GM12878 (cell line): ENCODE measurements at regions not wholly inside any gene's neighbourhood (a gene's known extent, or its start where the extent isn't known, plus 50 kb on each side); places are given as distances from the start of the nearest gene placed in this dataset.

Experiments used
- ATAC-seq: fragments of 200-7000 bp; cut with Tn5 transposase; 3 replicates; pipeline ENCODE4 v1.9.1; 2020; ENCODE audit warnings: mild to moderate bottlenecking, moderate library complexity
- BruUV-seq: library from RNA; stranded (reverse); fragments of 400-500 nt; replicated peaks from 2 replicates; lab custom pipeline; 2021; lab: Mats Ljungman, UMichigan
- CTCF ChIA-PET: fragments of 300-600 bp; sonication (Branson Sonifier 250); formaldehyde crosslinking; extraction: SDS; loops from one replicate; lab custom pipeline; 2021; ENCODE audit warnings: inconsistent platforms; lab: Yijun Ruan, JAX
- POLR2A ChIA-PET: fragments of 350-600 bp; formaldehyde crosslinking; extraction: SDS; loops from one replicate; lab custom pipeline; 2021; ENCODE audit warnings: inconsistent platforms; lab: Charles Lee
- RAD21 ChIA-PET: fragments of 300-600 bp; sonication (Branson Sonifier 250); formaldehyde crosslinking; loops from one replicate; lab custom pipeline; 2023; ENCODE audit warnings: antibody characterized with exemption; ENCODE audit not compliant: unreplicated experiment; lab: Charles Lee
- SMC1A ChIA-PET: fragments of 300-600 bp; sonication (Branson Sonifier 250); formaldehyde crosslinking; loops from one replicate; lab custom pipeline; 2023; ENCODE audit not compliant: unreplicated experiment, uncharacterized antibody; lab: Charles Lee
- DNase-seq: peaks from one replicate; pipeline ENCODE4 v3.0.0-alpha.2; 2011; ENCODE audit warnings: low read depth, low spot score
- FAIRE-seq: peaks from 3 replicates; lab custom pipeline; 2011; peaks lifted over from hg19 to GRCh38; lab: Jason Lieb, UNC
- H2AFZ ChIP-seq: 2 replicates; pipeline ENCODE4 v1.6.0; 2011; ENCODE audit warnings: low read depth, low read length, control low read depth; ENCODE audit not compliant: control insufficient read depth
- H3K27ac ChIP-seq: 2 replicates; pipeline ENCODE4 v1.5.1; 2011; ENCODE audit warnings: control low read depth; ENCODE audit not compliant: control insufficient read depth, insufficient read depth
- H3K27me3 ChIP-seq, 2 experiments: replicated peaks in 1 of 2; 2 replicates each; pipeline versions ENCODE4 v1.6.0 to v1.6.1; 2011; ENCODE audit warnings: low read length in 1 of 2; ENCODE audit not compliant: control insufficient read depth in 2 of 2, insufficient read depth in 2 of 2
- H3K36me3 ChIP-seq, 2 experiments: 2 replicates each; pipeline ENCODE4 v1.5.1; 2011; ENCODE audit warnings: low read length in 1 of 2; ENCODE audit not compliant: control insufficient read depth in 2 of 2, insufficient read depth in 2 of 2
- H3K4me1 ChIP-seq: 2 replicates; pipeline ENCODE4 v1.6.1; 2011; ENCODE audit warnings: mild to moderate bottlenecking, low read length, moderate library complexity, mixed read lengths; ENCODE audit not compliant: control insufficient read depth, insufficient read depth
- H3K4me2 ChIP-seq: 2 replicates; pipeline ENCODE4 v1.6.0; 2011; ENCODE audit warnings: control low read depth; ENCODE audit not compliant: control insufficient read depth, insufficient read depth
- H3K4me3 ChIP-seq: fragments of 200-600 bp; sonication (generic); 2 replicates; pipeline ENCODE4 v1.5.1; 2016
- H3K79me2 ChIP-seq: 2 replicates; pipeline ENCODE4 v1.6.0; 2011; ENCODE audit warnings: low read length; ENCODE audit not compliant: control insufficient read depth, insufficient read depth
- H3K9ac ChIP-seq: 2 replicates; pipeline ENCODE4 v1.8.0; 2011; ENCODE audit warnings: low read length, control low read depth, mixed read lengths; ENCODE audit not compliant: control insufficient read depth, insufficient read depth
- H3K9me3 ChIP-seq: replicated peaks from 3 replicates; pipeline ENCODE4 v1.5.1; 2011; ENCODE audit warnings: mild to moderate bottlenecking, low read length; ENCODE audit not compliant: control insufficient read depth, insufficient read depth
- H4K20me1 ChIP-seq: 2 replicates; pipeline ENCODE4 v1.6.0; 2011; ENCODE audit not compliant: control insufficient read depth, insufficient read depth
- BMI1 ChIP-seq: fragments of 450-650 bp; IDR thresholded peaks from 2 replicates; pipeline ENCODE4 v1.6.1; 2016; ENCODE audit warnings: mild to moderate bottlenecking, moderate library complexity, borderline replicate concordance
- CEBPB ChIP-seq, 2 experiments: fragments of 150-350 bp in 1 of 2; IDR thresholded peaks; 2 replicates each; pipeline ENCODE4 v1.6.1; 2012 to 2014; ENCODE audit warnings: low read depth in 2 of 2, low read length in 2 of 2, borderline replicate concordance in 1 of 2, inconsistent platforms in 1 of 2
- ETV6 ChIP-seq, 2 experiments: fragments of 450-650 bp in 1 of 2; IDR thresholded peaks in 1 of 2; conservative IDR thresholded peaks in 1 of 2; 2 replicates each; pipeline ENCODE4 v1.6.1; 2014; ENCODE audit warnings: antibody characterized with exemption in 1 of 2, borderline replicate concordance in 1 of 2, low read depth in 1 of 2, mild to moderate bottlenecking in 1 of 2, moderate library complexity in 1 of 2
- EZH2 ChIP-seq: IDR thresholded peaks from 2 replicates; pipeline ENCODE4 v1.6.1; 2012; ENCODE audit warnings: low read depth, mild to moderate bottlenecking, control low read depth, inconsistent platforms, low read length, borderline replicate concordance; ENCODE audit not compliant: control insufficient read depth
- FOXK2 ChIP-seq: fragments of 450-650 bp; IDR thresholded peaks from 2 replicates; pipeline ENCODE4 v1.6.1; 2017; ENCODE audit warnings: mild to moderate bottlenecking, moderate library complexity
- HCFC1 ChIP-seq: fragments of 150-350 bp; IDR thresholded peaks from 2 replicates; pipeline ENCODE4 v1.6.1; 2014; ENCODE audit warnings: low read length
- KAT2A ChIP-seq: conservative IDR thresholded peaks from 2 replicates; pipeline ENCODE4 v1.6.1; 2011; ENCODE audit warnings: low read depth, low read length; ENCODE audit not compliant: control insufficient read depth
- MTA2 ChIP-seq: fragments of 450-650 bp; IDR thresholded peaks from 2 replicates; pipeline ENCODE4 v1.6.1; 2016; ENCODE audit warnings: low read depth, mild to moderate bottlenecking, moderate library complexity
- MYB ChIP-seq: fragments of 150-350 bp; IDR thresholded peaks from 2 replicates; pipeline ENCODE4 v1.6.1; 2014; ENCODE audit warnings: mild to moderate bottlenecking, low read depth, low read length, borderline replicate concordance
- NFYA ChIP-seq: IDR thresholded peaks from 2 replicates; pipeline ENCODE4 v1.6.1; 2011; ENCODE audit warnings: low read depth, mild to moderate bottlenecking, low read length, improper control_type of control experiment, borderline replicate concordance
- NFYB ChIP-seq: IDR thresholded peaks from 2 replicates; pipeline ENCODE4 v1.6.1; 2011; ENCODE audit warnings: low read depth, mild to moderate bottlenecking, low read length, improper control_type of control experiment, moderate library complexity; ENCODE audit not compliant: insufficient read depth
- SMARCA5 ChIP-seq: fragments of 450-650 bp; IDR thresholded peaks from 2 replicates; pipeline ENCODE4 v1.6.1; 2017; ENCODE audit warnings: mild to moderate bottlenecking
- SUZ12 ChIP-seq: fragments of 200-600 bp; sonication (generic); IDR thresholded peaks from one replicate; pipeline ENCODE4 v1.6.1; 2018; ENCODE audit warnings: antibody characterized with exemption, mild to moderate bottlenecking; ENCODE audit not compliant: unreplicated experiment
- TBL1XR1 ChIP-seq: IDR thresholded peaks from 2 replicates; pipeline ENCODE4 v1.6.1; 2012; ENCODE audit warnings: low read depth, low read length, improper control_type of control experiment
- YY1 ChIP-seq: IDR thresholded peaks from 2 replicates; pipeline ENCODE4 v1.6.1; 2011; ENCODE audit warnings: low read depth, mild to moderate bottlenecking, low read length
- WGBS: methylation state at CpG from one replicate; pipeline ENCODE4 v1.1.6; 2016; ENCODE audit warnings: low lambda C conversion rate; ENCODE audit not compliant: insufficient replicate concordance, insufficient coverage; ENCODE audit errors: missing lambda C conversion rate; 5-methylcytosine and 5-hydroxymethylcytosine counted together
- in situ Hi-C: fragments of 300-500 bp; cut with MboI; formaldehyde crosslinking; loops from 9 replicates; pipeline ENCODE4 v1.14.3; 2018; ENCODE audit warnings: mixed read lengths
- intact Hi-C: fragments of 100-400 bp; cut with micrococcal nuclease; formaldehyde crosslinking; loops from one replicate; pipeline ENCODE4 v1.14.2; 2022; ENCODE audit not compliant: unreplicated experiment
- TF ChIP-seq, protein P1 (sequence below): IDR thresholded peaks from 2 replicates; pipeline ENCODE4 v1.6.1; 2011; ENCODE audit warnings: low read depth, mild to moderate bottlenecking, low read length, moderate library complexity, borderline replicate concordance; ENCODE audit errors: extremely low read depth
- TF ChIP-seq, protein P2 (sequence below): IDR thresholded peaks from 2 replicates; pipeline ENCODE4 v1.6.1; 2012; ENCODE audit warnings: low read depth, low read length, improper control_type of control experiment
- TF ChIP-seq, protein P3 (sequence below): fragments of 450-650 bp; IDR thresholded peaks from 2 replicates; pipeline ENCODE4 v1.6.1; 2017; ENCODE audit warnings: antibody characterized with exemption, mild to moderate bottlenecking, moderate library complexity

DNA sequence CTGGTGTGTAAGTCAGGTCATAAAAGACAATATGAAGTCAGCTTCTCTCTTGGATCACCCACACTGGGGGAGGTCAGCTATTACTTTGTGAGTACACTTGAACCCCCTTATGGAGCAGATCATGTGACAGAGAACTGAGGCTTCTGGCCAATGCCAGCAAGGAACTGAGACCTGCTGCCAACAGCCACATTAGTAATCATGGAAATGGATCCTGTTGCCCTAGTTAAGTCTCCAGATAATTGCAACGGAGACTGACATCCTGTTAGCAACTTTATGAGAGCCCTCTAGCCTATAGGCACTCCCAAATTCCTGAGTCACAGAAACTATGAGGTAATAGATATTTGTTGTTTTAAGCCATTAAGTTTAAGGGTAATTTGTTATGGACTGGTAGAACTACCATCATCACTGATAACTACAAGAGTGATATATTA, 110.4 kb upstream of the GMNC start (continued):
- TF ChIP-seq CEBPB (IDR thresholded peaks at IDR 0.05; ENCODE audit: borderline replicate concordance in 1 of 2, low read depth in 2 of 2, low read length in 2 of 2) = no peak

DNA sequence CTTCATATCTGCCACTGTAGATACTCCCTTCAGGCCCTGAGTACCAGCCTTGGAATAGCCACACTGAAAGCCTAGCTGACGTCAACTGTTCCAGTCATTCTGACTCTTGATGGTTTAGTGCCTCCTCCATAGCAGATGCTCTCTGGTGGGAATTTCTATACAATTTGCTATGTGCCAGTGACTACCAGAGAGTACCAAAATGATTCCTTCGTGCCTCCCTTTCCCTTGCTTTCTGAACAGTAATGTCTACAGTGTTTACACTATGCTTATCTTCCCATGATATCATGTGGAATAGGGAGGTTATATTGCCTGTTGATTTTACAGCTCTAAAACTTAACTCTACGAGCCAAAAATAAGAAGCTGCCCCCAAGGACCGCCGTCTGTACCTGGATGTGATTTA, 109.7 kb upstream of the GMNC start:
- FAIRE-seq = no peak
- TF ChIP-seq FOXK2 = no peak
- TF ChIP-seq HCFC1 = no peak
- TF ChIP-seq SMARCA5 = no peak
- TF ChIP-seq TBL1XR1 = no peak
- no peak for TF ChIP-seq KAT2A
- TF ChIP-seq BMI1 = no peak
- no peak for TF ChIP-seq NFYA
- no peak for TF ChIP-seq MTA2
- TF ChIP-seq EZH2 = no peak
- no peak for TF ChIP-seq SUZ12
- TF ChIP-seq ETV6 (conservative IDR thresholded peaks at IDR 0.05 in 1 of 2, IDR thresholded peaks at IDR 0.05 in 1 of 2; ENCODE audit: borderline replicate concordance in 1 of 2, low read depth in 1 of 2) = no peak
- TF ChIP-seq, protein P1, sequence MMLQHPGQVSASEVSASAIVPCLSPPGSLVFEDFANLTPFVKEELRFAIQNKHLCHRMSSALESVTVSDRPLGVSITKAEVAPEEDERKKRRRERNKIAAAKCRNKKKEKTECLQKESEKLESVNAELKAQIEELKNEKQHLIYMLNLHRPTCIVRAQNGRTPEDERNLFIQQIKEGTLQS = no peak
- TF ChIP-seq MYB = no peak
- no peak for TF ChIP-seq YY1
- TF ChIP-seq NFYB = no peak
- TF ChIP-seq, protein P2, sequence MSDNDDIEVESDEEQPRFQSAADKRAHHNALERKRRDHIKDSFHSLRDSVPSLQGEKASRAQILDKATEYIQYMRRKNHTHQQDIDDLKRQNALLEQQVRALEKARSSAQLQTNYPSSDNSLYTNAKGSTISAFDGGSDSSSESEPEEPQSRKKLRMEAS = no peak
- TF ChIP-seq, protein P3, sequence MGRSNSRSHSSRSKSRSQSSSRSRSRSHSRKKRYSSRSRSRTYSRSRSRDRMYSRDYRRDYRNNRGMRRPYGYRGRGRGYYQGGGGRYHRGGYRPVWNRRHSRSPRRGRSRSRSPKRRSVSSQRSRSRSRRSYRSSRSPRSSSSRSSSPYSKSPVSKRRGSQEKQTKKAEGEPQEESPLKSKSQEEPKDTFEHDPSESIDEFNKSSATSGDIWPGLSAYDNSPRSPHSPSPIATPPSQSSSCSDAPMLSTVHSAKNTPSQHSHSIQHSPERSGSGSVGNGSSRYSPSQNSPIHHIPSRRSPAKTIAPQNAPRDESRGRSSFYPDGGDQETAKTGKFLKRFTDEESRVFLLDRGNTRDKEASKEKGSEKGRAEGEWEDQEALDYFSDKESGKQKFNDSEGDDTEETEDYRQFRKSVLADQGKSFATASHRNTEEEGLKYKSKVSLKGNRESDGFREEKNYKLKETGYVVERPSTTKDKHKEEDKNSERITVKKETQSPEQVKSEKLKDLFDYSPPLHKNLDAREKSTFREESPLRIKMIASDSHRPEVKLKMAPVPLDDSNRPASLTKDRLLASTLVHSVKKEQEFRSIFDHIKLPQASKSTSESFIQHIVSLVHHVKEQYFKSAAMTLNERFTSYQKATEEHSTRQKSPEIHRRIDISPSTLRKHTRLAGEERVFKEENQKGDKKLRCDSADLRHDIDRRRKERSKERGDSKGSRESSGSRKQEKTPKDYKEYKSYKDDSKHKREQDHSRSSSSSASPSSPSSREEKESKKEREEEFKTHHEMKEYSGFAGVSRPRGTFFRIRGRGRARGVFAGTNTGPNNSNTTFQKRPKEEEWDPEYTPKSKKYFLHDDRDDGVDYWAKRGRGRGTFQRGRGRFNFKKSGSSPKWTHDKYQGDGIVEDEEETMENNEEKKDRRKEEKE = no peak

More for the DNA sequence above, 109.7 kb upstream of the GMNC start:
- Histone ChIP-seq H3K27ac (no peak overlapping the region), H3K9ac (no peak overlapping the region), H3K9me3 (no peaks in the 10 kb centered on the region), H3K27me3 (no peaks in the 10 kb centered on the region; a peak in 1 of 4 replicates), H4K20me1 (no peaks in the 10 kb centered on the region), H3K4me1 (no peaks in the 10 kb centered on the region), H2AFZ (no peak overlapping the region), H3K79me2 (no peaks in the 10 kb centered on the region), H3K36me3 (no peaks in the 10 kb centered on the region), H3K4me3 (no peak overlapping the region), H3K4me2 (no peak overlapping the region)
- no peak for DNase-seq
- in situ Hi-C loops (no loop called here), intact Hi-C loops (no loop called here)
- no TSS peak for BruUV-seq
- SMC1A ChIA-PET = no interaction called here
- POLR2A ChIA-PET = no interaction called here
- ATAC-seq = no peak
- RAD21 ChIA-PET = no interaction called here
- WGBS = 21% methylated on average over 5 of the region's 5 CpGs
- CTCF ChIA-PET = no interaction called here
